ENCODE measurements at regions not wholly inside any gene's neighbourhood (a gene's known extent, or its start where the extent isn't known, plus 50 kb on each side); places are given as distances from the start of the nearest gene placed in this dataset.
"Not testable (repeated sequence)": the region's sequence is repeated elsewhere in the genome, so short reads cannot be mapped to it uniquely, and the experiment has no call there.

- DNase-seq (ENCODE audit: low read depth) = no peak
- no peak overlapping the region for H3K4me3 ChIP-seq (ENCODE audit: low read length)
- no peak for TF ChIP-seq CTCF (conservative IDR thresholded peaks at IDR 0.05; ENCODE audit: low read depth, low read length)
These were observed 188.9 kb downstream of the EVX1 start for GRCh38 chr7:27431465-27431864.

- DNase-seq (ENCODE audit: low read depth) = no peak
- no peak for TF ChIP-seq CTCF (conservative IDR thresholded peaks at IDR 0.05; ENCODE audit: low read depth, low read length)
- no peak overlapping the region for H3K4me3 ChIP-seq (ENCODE audit: low read length)
These were observed 191.0 kb downstream of the EVX1 start for GRCh38 chr7:27433581-27433980.

- no peak overlapping the region for H3K4me3 ChIP-seq (ENCODE audit: low read length)
- DNase-seq (ENCODE audit: low read depth) = no peak
- TF ChIP-seq CTCF (conservative IDR thresholded peaks at IDR 0.05; ENCODE audit: low read depth, low read length) = no peak
These were observed 192.3 kb downstream of the EVX1 start for GRCh38 chr7:27434756-27435400.

GRCh38 chr7:27435461-27435860 lies 192.9 kb downstream of the EVX1 start:
- no peak for DNase-seq (ENCODE audit: low read depth)
- H3K4me3 ChIP-seq (ENCODE audit: low read length) = no peak overlapping the region
- TF ChIP-seq CTCF (conservative IDR thresholded peaks at IDR 0.05; ENCODE audit: low read depth, low read length) = no peak

GRCh38 chr7:27438881-27439589 lies 196.4 kb downstream of the EVX1 start:
- H3K4me3 ChIP-seq (ENCODE audit: low read length) = no peak overlapping the region
- TF ChIP-seq CTCF (conservative IDR thresholded peaks at IDR 0.05; ENCODE audit: low read depth, low read length) = no peak
- no peak for DNase-seq (ENCODE audit: low read depth)

- no peak overlapping the region for H3K4me3 ChIP-seq (ENCODE audit: low read length)
- no peak for DNase-seq (ENCODE audit: low read depth)
- no peak for TF ChIP-seq CTCF (conservative IDR thresholded peaks at IDR 0.05; ENCODE audit: low read depth, low read length)
These were observed 199.9 kb downstream of the EVX1 start for GRCh38 chr7:27442455-27442854.

GRCh38 chr7:27449046-27449445 lies 206.4 kb downstream of the EVX1 start:
- DNase-seq (ENCODE audit: low read depth); H3K4me3 ChIP-seq (ENCODE audit: low read length): not testable (repeated sequence)
